ENCODE measurements at regions not wholly inside any gene's neighbourhood (a gene's known extent, or its start where the extent isn't known, plus 50 kb on each side); places are given as distances from the start of the nearest gene placed in this dataset.

- Histone ChIP-seq H3K23ac (ENCODE audit: low read depth, low read length) (no peak overlapping the region), H2BK5ac (ENCODE audit: low read depth, low read length, poor library complexity, severe bottlenecking) (no peak overlapping the region), H2AFZ (replicated peaks; ENCODE audit: low read length, poor library complexity) (no peak overlapping the region), H4K20me1 (ENCODE audit: insufficient read depth, low read length) (no peaks in the 10 kb centered on the region), H3K18ac (ENCODE audit: low read depth, low read length) (no peak overlapping the region), H4K8ac (ENCODE audit: low read depth in 2 of 2, low read length in 2 of 2) (no peak overlapping the region), H4K91ac (ENCODE audit: insufficient read depth, low read depth, low read length) (no peak overlapping the region), H4K5ac (ENCODE audit: low read depth, low read length) (no peak overlapping the region), H3K36me3 (ENCODE audit: control insufficient read depth, insufficient read depth, low read length) (no peaks in the 10 kb centered on the region), H2BK120ac (ENCODE audit: low read depth, low read length) (no peak overlapping the region), H2AK5ac (ENCODE audit: low read depth, low read length) (no peak overlapping the region), H3K4ac (ENCODE audit: low read depth, low read length) (no peak overlapping the region), H3K4me2 (ENCODE audit: low read depth, low read length) (no peak overlapping the region), H2BK20ac (ENCODE audit: low read depth, low read length) (no peak overlapping the region), H3K79me1 (ENCODE audit: low read depth in 1 of 2, low read length in 2 of 2) (no peaks in the 10 kb centered on the region), H3K9ac (ENCODE audit: low read depth, low read length) (no peak overlapping the region), H3K14ac (replicated peaks; ENCODE audit: low read depth, low read length) (no peak overlapping the region), H3K9me3 (ENCODE audit: control insufficient read depth, insufficient read depth, low read length) (no peaks in the 10 kb centered on the region), H2BK15ac (ENCODE audit: low read depth, low read length) (no peak overlapping the region), H3K27me3 (ENCODE audit: control insufficient read depth, insufficient read depth, low read length) (no peaks in the 10 kb centered on the region), H3K4me1 (ENCODE audit: control insufficient read depth, insufficient read depth, low read length) (no peaks in the 10 kb centered on the region), H2AK9ac (replicated peaks; ENCODE audit: low read depth, low read length, poor library complexity) (no peak overlapping the region), H3K56ac (ENCODE audit: extremely low read depth, insufficient read depth, low read length) (no peak overlapping the region), H3K4me3 (ENCODE audit: insufficient read depth, low read depth, low read length) (no peak overlapping the region), H3K9me1 (ENCODE audit: insufficient read depth, low read length) (no peaks in the 10 kb centered on the region), H3K27ac (ENCODE audit: insufficient read depth, low read length) (no peak overlapping the region)
- in situ Hi-C loops (cut with MboI; ENCODE audit: low sequenced_read_pairs): no loop called here
- dilution Hi-C loops (cut with HindIII; ENCODE audit: low sequenced_read_pairs, unreplicated experiment): no loop called here
- POLR2A ChIA-PET (ENCODE audit: unreplicated experiment): no interaction called here
- WGBS, 2 experiments (ENCODE audit: extremely low coverage in 2 of 2, insufficient read length in 1 of 2): no CpG with 5 or more reads among the region's 3 CpGs
- BruUV-seq (replicated peaks): no TSS peak
- TF ChIP-seq FOS (IDR thresholded peaks at IDR 0.05; ENCODE audit: low read depth, low read length): no peak
- TF ChIP-seq RFX5 (IDR thresholded peaks at IDR 0.05; ENCODE audit: low read depth, low read length): no peak
- TF ChIP-seq MAZ (IDR thresholded peaks at IDR 0.05; ENCODE audit: borderline replicate concordance, low read depth, low read length): no peak
- no peak for TF ChIP-seq RAD21 (IDR thresholded peaks at IDR 0.05; ENCODE audit: low read length)
- no peak for TF ChIP-seq USF2 (IDR thresholded peaks at IDR 0.05; ENCODE audit: low read depth, low read length)
- no peak for TF ChIP-seq BHLHE40 (IDR thresholded peaks at IDR 0.05; ENCODE audit: low read depth, low read length)
- TF ChIP-seq NFE2L2 (IDR thresholded peaks at IDR 0.05; ENCODE audit: low read depth, low read length): no peak
- TF ChIP-seq SMC3 (IDR thresholded peaks at IDR 0.05; ENCODE audit: low read depth, low read length): no peak
- TF ChIP-seq MAFK (IDR thresholded peaks at IDR 0.05; ENCODE audit: low read depth, low read length): no peak
- TF ChIP-seq RCOR1 (IDR thresholded peaks at IDR 0.05; ENCODE audit: insufficient replicate concordance, low read length): no peak
- TF ChIP-seq POLR2A (IDR thresholded peaks at IDR 0.05; ENCODE audit: low read depth, low read length): no peak
- no peak for TF ChIP-seq CEBPB (IDR thresholded peaks at IDR 0.05; ENCODE audit: low read depth, low read length)
- TF ChIP-seq ELK1 (IDR thresholded peaks at IDR 0.05; ENCODE audit: borderline replicate concordance, low read depth, low read length): no peak
- TF ChIP-seq CTCF (conservative IDR thresholded peaks at IDR 0.05; ENCODE audit: low read depth, low read length): no peak
- no peak for TF ChIP-seq MXI1 (IDR thresholded peaks at IDR 0.05; ENCODE audit: borderline replicate concordance, low read depth, low read length)
- TF ChIP-seq CHD1 (IDR thresholded peaks at IDR 0.05; ENCODE audit: low read depth, low read length): no peak
- no peak for ATAC-seq (ENCODE audit: low read depth)
- CTCF ChIA-PET: no interaction called here
- no peak for DNase-seq
- intact Hi-C loops (cut with micrococcal nuclease): no loop called here
These were observed 331.7 kb downstream of the MEIS1 start for GRCh38 chr2:66766582-66766981.

Measured in IMR-90 (cell line).